Ectodermal cell (in vitro differentiated cells): ENCODE measurements at regions not wholly inside any gene's neighbourhood (a gene's known extent, or its start where the extent isn't known, plus 50 kb on each side); places are given as distances from the start of the nearest gene placed in this dataset.
"Not testable (repeated sequence)": the region's sequence is repeated elsewhere in the genome, so short reads cannot be mapped to it uniquely, and the experiment has no call there.

ENCODE experiments used
- H3K27ac ChIP-seq: 2 replicates; pipeline ENCODE4 v1.7.0; 2013; ENCODE audit warnings: mild to moderate bottlenecking, low read depth, low read length; ENCODE audit not compliant: insufficient read depth, poor library complexity, severe bottlenecking
- H3K27me3 ChIP-seq: 2 replicates; pipeline ENCODE4 v1.7.0; 2013; ENCODE audit warnings: mild to moderate bottlenecking, low read length; ENCODE audit not compliant: insufficient read depth, control insufficient read depth, poor library complexity, severe bottlenecking
- H3K36me3 ChIP-seq: one replicate; pipeline ENCODE4 v1.7.0; 2013; ENCODE audit warnings: low read length; ENCODE audit not compliant: control insufficient read depth, insufficient read depth
- H3K4me1 ChIP-seq: one replicate; pipeline ENCODE4 v1.7.0; 2013; ENCODE audit warnings: low read length; ENCODE audit not compliant: control insufficient read depth, insufficient read depth
- H3K4me3 ChIP-seq: 2 replicates; pipeline ENCODE4 v1.7.0; 2013; ENCODE audit warnings: low read depth, low read length, control low read depth; ENCODE audit not compliant: insufficient read depth
- H3K9me3 ChIP-seq: 2 replicates; pipeline ENCODE4 v1.7.0; 2013; ENCODE audit warnings: mild to moderate bottlenecking, low read length, moderate library complexity; ENCODE audit not compliant: control insufficient read depth
- WGBS, 2 experiments: methylation state at CpG; one replicate each; pipeline ENCODE4 v1.1.7; 2013; ENCODE audit warnings: missing lambda C conversion rate in 2 of 2; 5-methylcytosine and 5-hydroxymethylcytosine counted together

DNA sequence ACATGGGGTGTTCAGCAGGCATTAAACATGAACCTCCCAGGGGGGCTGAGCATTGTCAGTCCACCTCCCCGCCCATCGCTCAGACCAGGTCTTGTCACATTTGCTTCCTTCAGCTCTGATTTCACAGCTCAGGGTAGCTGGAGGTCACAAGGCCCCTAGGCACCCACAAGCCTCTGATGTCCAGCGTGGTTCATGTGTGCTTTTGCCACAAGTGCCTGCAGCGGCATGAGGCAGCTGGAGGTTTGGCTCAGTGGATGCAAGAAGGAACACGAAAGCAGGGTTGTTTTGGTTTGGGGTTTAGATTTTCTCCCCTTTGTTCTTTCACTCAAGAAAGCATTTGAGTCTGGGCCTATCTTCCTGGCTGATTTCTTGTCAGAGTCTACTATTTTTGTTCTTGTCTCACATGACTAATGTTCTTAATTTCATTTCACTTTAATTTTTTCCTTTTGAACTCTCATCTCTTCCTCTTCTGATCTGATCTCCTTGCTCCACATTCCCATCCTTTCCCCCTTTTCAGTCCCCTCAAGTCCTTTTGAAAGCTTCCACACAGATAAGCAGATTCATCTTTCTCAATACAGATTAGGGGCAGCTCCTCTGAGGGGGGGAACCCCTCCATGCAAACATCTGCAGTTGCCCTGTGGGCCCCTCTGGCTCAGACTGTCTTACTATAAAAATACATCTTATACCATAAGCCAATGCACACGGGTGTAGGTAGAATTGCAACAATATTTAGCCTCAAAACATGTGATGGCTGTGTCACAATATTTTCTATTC lies 68.1 kb upstream of the CEP85L start:
- no peak overlapping the region for H3K4me3 ChIP-seq
- no peaks in the 10 kb centered on the region for H3K27me3 ChIP-seq
- H3K4me1 ChIP-seq = no peaks in the 10 kb centered on the region
- H3K36me3 ChIP-seq = no peaks in the 10 kb centered on the region
- WGBS, 2 experiments = 87 to 95% methylated on average over 6 of the region's 6 CpGs
- H3K27ac ChIP-seq = no peak overlapping the region
- H3K9me3 ChIP-seq = no peaks in the 10 kb centered on the region

DNA sequence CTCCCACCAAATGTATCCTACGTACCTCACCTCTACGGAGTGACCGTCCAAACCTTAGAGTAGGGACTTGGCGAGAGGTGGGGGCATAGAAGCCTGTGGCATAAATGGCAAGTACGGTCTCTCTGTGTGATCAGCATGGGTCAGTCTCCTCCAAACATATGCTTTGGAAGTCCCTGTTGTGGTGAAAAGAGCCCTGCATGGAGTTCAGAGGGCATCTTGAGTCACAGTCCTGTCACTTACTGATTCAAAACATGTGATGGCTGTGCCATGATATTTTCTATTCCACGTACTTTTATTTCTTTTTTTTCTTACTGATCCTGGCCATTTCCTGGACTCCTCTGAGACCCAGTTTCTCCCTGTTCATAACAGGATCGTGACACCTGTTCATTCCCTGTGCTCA lies 67.5 kb upstream of the CEP85L start:
- Histone ChIP-seq H3K9me3 (no peaks in the 10 kb centered on the region), H3K27me3 (no peaks in the 10 kb centered on the region), H3K36me3 (no peaks in the 10 kb centered on the region), H3K4me3 (no peak overlapping the region), H3K4me1 (no peaks in the 10 kb centered on the region), H3K27ac (no peak overlapping the region)
- 93 to 95% methylated on average over 7 of the region's 7 CpGs for WGBS, 2 experiments

DNA sequence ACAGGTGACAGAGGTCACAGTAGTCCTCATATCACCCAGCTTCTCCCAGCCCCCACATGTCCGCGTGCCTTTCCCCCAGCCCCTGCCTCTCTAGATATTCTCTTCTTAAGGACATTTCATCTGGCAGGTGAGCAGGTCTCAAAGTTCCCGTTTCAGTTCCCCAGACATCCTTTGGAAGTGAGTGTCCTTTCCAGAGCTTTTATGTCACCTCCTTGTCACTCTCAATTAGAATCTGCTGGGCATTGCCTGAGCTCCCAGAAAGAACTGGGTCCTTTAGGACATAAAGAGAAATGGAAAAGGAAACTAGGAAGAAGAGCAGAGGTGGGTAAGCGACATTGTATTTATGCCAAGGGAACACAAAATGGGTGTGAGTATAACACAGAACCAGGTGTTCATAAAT lies 66.9 kb upstream of the CEP85L start:
- Histone ChIP-seq H3K27me3 (no peaks in the 10 kb centered on the region), H3K4me1 (no peaks in the 10 kb centered on the region), H3K36me3 (no peaks in the 10 kb centered on the region), H3K4me3 (no peak overlapping the region), H3K9me3 (no peaks in the 10 kb centered on the region), H3K27ac (no peak overlapping the region)
- WGBS, 2 experiments = 95 to 97% methylated on average over 4 of the region's 4 CpGs

DNA sequence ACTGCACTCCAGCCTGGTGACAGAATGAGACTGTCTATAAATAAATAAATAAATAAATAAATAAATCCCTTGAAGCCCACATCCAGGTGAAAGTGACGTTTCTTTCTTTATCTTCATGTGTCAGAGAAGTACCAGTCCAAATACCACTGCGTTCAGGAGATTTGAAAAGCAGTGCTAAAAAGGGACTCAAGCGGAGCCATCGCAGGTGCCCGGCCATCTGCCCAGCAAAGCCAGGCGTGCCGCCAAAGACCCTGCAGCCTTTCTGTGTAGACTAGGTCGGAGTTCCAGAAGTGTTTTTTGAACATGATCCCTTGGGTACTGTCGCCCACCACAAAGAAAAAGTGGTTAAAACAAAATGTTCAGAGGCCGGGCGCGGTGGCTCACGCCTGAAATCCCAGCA lies 65.7 kb upstream of the CEP85L start:
- Histone ChIP-seq H3K9me3 (no peaks in the 10 kb centered on the region), H3K4me3 (no peak overlapping the region), H3K4me1 (no peaks in the 10 kb centered on the region), H3K36me3 (no peaks in the 10 kb centered on the region), H3K27ac (no peak overlapping the region), H3K27me3 (no peaks in the 10 kb centered on the region)
- WGBS, 2 experiments = 95 to 96% methylated on average over 13 of the region's 13 CpGs

DNA sequence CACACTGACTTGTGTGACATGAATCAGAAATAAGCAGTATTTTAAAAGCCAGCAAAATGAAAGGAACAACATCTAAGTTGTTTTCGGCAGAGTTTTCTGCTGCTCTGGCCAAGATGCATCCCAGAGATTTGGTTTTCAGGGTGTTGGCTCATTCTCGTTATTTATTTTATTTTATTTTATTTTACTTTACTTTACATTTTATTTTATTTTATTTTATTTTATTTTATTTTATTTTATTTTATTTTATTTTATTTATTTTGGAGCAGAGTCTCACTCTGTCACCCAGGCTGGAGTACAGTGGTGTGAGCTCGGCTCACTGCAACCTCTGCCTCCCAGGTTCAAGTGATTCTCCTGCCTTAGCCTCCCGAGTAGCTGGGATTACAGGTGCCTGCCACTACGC lies 64.5 kb upstream of the CEP85L start:
- H3K27ac ChIP-seq, H3K27me3 ChIP-seq, H3K4me1 ChIP-seq, H3K9me3 ChIP-seq, H3K4me3 ChIP-seq, H3K36me3 ChIP-seq: not testable (repeated sequence)
- 83 to 94% methylated on average over 4 of the region's 5 CpGs for WGBS, 2 experiments

DNA sequence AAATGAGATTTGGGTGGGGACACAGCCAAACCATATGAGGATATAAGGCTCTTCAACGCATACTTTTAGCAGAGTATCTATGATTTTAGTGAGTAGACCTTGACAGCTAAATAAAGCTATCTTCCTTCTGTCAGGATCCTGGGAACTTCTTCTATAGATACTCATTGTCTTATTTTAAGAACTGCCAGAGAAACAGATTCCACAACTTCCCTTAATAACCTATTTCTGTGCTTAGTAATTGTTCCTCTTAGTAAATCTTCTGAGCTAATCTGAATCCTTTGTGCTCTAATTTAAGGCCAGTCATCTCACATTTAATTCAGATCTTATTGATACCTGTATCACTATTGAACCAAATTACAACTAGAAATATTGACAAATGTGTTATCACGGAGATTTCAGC lies 64.0 kb upstream of the CEP85L start:
- Histone ChIP-seq H3K36me3 (no peaks in the 10 kb centered on the region), H3K27me3 (no peaks in the 10 kb centered on the region), H3K27ac (no peak overlapping the region), H3K9me3 (no peaks in the 10 kb centered on the region), H3K4me3 (no peak overlapping the region), H3K4me1 (no peaks in the 10 kb centered on the region)
- 93% methylated on average over 2 of the region's 2 CpGs for WGBS, 2 experiments

DNA sequence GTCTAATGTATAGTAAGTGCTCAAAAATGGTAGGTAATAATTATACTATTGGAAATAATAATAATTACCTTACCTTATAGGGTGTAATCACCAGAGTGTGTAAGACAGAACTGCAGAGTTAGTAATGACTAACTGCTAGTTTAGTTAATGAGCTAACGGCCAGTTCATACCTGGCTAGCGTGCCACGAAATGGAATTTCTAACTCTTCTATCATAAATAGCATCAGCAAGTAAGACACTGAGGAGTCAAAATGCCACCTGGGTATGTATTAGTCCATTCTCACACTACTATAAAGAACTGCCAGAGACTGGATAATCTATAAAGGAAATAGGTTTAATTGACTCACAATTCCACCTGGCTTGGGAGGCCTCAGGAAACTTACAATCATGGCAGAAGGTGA lies 63.4 kb upstream of the CEP85L start:
- H3K36me3 ChIP-seq = no peaks in the 10 kb centered on the region
- H3K27me3 ChIP-seq = no peaks in the 10 kb centered on the region
- H3K4me1 ChIP-seq = no peaks in the 10 kb centered on the region
- H3K27ac ChIP-seq = no peak overlapping the region
- H3K9me3 ChIP-seq = no peaks in the 10 kb centered on the region
- no peak overlapping the region for H3K4me3 ChIP-seq
- WGBS, 2 experiments = 94 to 98% methylated on average over 3 of the region's 3 CpGs

DNA sequence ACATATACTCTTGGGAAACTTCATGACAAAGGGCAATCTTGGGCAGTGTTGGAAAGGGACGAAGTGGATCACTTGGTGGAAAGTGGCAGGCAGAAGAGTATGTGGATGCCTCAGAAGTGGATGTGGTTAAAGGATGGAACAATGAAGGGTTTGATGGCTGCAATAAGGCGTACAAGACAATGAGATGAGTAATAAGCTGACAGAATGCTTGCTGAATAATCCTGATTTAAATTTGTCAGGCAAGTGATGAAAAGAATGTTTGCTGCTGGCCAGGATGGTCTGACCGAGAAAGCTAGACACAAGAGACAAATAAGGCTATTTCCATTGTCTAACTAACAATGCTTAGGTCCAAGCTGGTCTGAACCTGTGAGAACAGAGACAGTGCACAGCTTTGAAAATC lies 61.6 kb upstream of the CEP85L start:
- Histone ChIP-seq H3K9me3 (no peaks in the 10 kb centered on the region), H3K27me3 (no peaks in the 10 kb centered on the region), H3K36me3 (no peaks in the 10 kb centered on the region), H3K4me1 (peaks cover 8% of the 10 kb centered on the region), H3K4me3 (no peak overlapping the region), H3K27ac (no peak overlapping the region)
- WGBS, 2 experiments = 91 to 92% methylated on average over 3 of the region's 3 CpGs

DNA sequence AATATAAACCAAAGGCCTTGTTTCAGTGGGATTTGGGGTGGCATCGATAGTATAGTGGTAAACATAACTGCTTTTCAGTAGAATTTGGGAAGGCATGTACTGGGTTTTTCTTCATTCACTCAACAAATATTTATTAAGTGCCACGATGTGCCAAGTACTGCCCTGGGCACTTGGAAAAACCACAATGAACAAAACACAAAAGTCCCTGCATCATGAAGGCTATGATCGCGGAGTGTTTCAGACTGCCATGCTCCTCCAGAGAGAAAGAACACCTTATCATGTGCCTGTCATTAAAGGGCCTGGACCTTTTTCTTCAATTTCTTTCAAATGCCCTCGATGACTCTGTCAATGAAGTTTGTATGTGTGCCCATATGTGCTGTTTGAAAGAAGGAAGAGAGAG lies 59.2 kb upstream of the CEP85L start:
- no peaks in the 10 kb centered on the region for H3K27me3 ChIP-seq
- H3K9me3 ChIP-seq = no peaks in the 10 kb centered on the region
- H3K4me1 ChIP-seq = peaks cover 21% of the 10 kb centered on the region
- no peak overlapping the region for H3K27ac ChIP-seq
- H3K36me3 ChIP-seq = no peaks in the 10 kb centered on the region
- WGBS, 2 experiments = 96% methylated on average over 4 to 5 of the region's 5 CpGs
- no peak overlapping the region for H3K4me3 ChIP-seq

DNA sequence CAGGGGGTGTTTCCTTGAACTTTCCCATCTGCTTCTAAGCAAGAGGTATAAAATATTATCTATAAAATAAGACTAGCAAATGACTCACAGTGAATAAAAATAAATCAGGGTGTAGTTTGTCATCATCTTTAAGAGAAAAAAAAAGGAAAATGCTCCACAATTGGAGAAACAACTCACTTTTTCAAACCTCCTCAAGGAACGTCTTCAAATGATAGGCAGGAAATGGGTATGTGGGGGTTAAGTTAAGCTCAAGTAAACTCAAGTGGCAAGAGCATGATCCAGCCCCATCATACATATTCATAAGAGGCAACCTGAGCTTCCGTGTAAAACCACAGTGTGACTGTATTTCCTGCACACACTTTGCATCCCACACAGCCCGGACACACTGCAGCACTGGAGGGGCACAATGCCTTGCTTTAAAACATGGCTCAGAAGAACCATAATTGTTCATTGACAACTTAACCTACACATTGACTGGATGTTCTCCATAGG lies 58.5 kb upstream of the CEP85L start:
- H3K27me3 ChIP-seq = no peaks in the 10 kb centered on the region
- 62 to 64% methylated on average over 2 to 3 of the region's 3 CpGs for WGBS, 2 experiments
- H3K4me3 ChIP-seq = no peak overlapping the region
- no peak overlapping the region for H3K27ac ChIP-seq
- no peaks in the 10 kb centered on the region for H3K9me3 ChIP-seq
- H3K36me3 ChIP-seq = no peaks in the 10 kb centered on the region
- H3K4me1 ChIP-seq = peaks cover 27% of the 10 kb centered on the region
